Nephron progenitor cell (in vitro differentiated cells): ENCODE measurements at regions not wholly inside any gene's neighbourhood (a gene's known extent, or its start where the extent isn't known, plus 50 kb on each side); places are given as distances from the start of the nearest gene placed in this dataset.

ENCODE experiments used
- DNase-seq: peaks from one replicate; pipeline ENCODE4 v3.0.0; 2021
- H3K27ac Mint-ChIP-seq: 2 replicates; pipeline ENCODE4 v1.8.0; 2021; ENCODE audit warnings: mild to moderate bottlenecking, moderate library complexity, mixed read lengths
- H3K27me3 Mint-ChIP-seq: 2 replicates; pipeline ENCODE4 v1.8.0; 2021; ENCODE audit warnings: mild to moderate bottlenecking, low read depth, mixed read lengths; ENCODE audit not compliant: poor library complexity
- H3K36me3 Mint-ChIP-seq: 2 replicates; pipeline ENCODE4 v1.8.0; 2021; ENCODE audit warnings: low read depth, mixed read lengths
- H3K4me1 Mint-ChIP-seq: 2 replicates; pipeline ENCODE4 v1.8.0; 2021; ENCODE audit warnings: mixed read lengths
- H3K4me3 Mint-ChIP-seq: 2 replicates; pipeline ENCODE4 v1.8.0; 2021; ENCODE audit warnings: mild to moderate bottlenecking, moderate library complexity, mixed read lengths
- H3K9me3 Mint-ChIP-seq: 2 replicates; pipeline ENCODE4 v1.8.0; 2021; ENCODE audit warnings: mild to moderate bottlenecking, moderate library complexity, mixed read lengths
- CTCF ChIP-seq: fragments of 200-600 bp; sonication (generic); IDR thresholded peaks from 2 replicates; pipeline ENCODE4 v1.5.0; 2021; ENCODE audit warnings: antibody characterized with exemption

GRCh38 chr1:208628022-208628914 is 384.1 kb upstream of the PLXNA2 start:
- TF ChIP-seq CTCF = no peak
- H3K9me3 Mint-ChIP-seq = peaks cover 6% of the 10 kb centered on the region
- no peak for DNase-seq
- peaks cover 8% of the 10 kb centered on the region for H3K27me3 Mint-ChIP-seq
- no peaks in the 10 kb centered on the region for H3K36me3 Mint-ChIP-seq
- no peak overlapping the region for H3K27ac Mint-ChIP-seq
- no peak overlapping the region for H3K4me3 Mint-ChIP-seq
- peaks cover 10% of the 10 kb centered on the region for H3K4me1 Mint-ChIP-seq

- peaks cover 2% of the 10 kb centered on the region for H3K27me3 Mint-ChIP-seq
- no peak overlapping the region for H3K4me3 Mint-ChIP-seq
- H3K9me3 Mint-ChIP-seq = no peaks in the 10 kb centered on the region
- peaks cover 10% of the 10 kb centered on the region for H3K4me1 Mint-ChIP-seq
- TF ChIP-seq CTCF = no peak
- no peak for DNase-seq
- H3K27ac Mint-ChIP-seq = no peak overlapping the region
- H3K36me3 Mint-ChIP-seq = no peaks in the 10 kb centered on the region
Observed at GRCh38 chr1:208631092-208631491, 386.9 kb upstream of the PLXNA2 start.

GRCh38 chr1:208631506-208631905 is 387.3 kb upstream of the PLXNA2 start:
- Mint-ChIP-seq H3K36me3 (no peaks in the 10 kb centered on the region), H3K27me3 (no peaks in the 10 kb centered on the region), H3K9me3 (no peaks in the 10 kb centered on the region), H3K4me3 (no peak overlapping the region), H3K4me1 (peaks cover 12% of the 10 kb centered on the region), H3K27ac (no peak overlapping the region)
- DNase-seq = no peak
- no peak for TF ChIP-seq CTCF

GRCh38 chr1:208634346-208635140 is 390.4 kb upstream of the PLXNA2 start:
- no peak for TF ChIP-seq CTCF
- H3K36me3 Mint-ChIP-seq = no peaks in the 10 kb centered on the region
- no peak overlapping the region for H3K4me3 Mint-ChIP-seq
- DNase-seq = no peak
- H3K27me3 Mint-ChIP-seq = no peaks in the 10 kb centered on the region
- peaks cover 24% of the 10 kb centered on the region for H3K4me1 Mint-ChIP-seq
- no peaks in the 10 kb centered on the region for H3K9me3 Mint-ChIP-seq
- H3K27ac Mint-ChIP-seq = no peak overlapping the region

DNA sequence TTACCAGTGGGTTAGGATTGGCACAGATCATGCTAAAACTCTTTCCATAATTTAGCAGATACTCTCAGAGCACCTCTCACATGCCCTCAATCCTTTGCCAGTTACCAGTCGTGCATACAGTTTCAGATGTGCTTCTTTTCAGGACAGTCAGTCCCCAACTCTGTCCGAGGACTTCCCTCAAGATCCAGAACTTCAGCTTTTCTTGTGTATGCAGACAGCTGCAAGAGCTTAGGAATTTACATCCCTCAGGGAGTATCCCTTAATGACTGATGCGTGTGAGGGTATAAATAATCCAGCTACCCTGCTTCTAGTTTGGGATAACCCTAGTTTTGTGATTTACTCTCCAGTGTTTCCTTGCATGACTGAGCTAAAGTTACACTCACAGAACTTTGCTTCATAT is 393.0 kb upstream of the PLXNA2 start:
- Mint-ChIP-seq H3K9me3 (peaks cover 5% of the 10 kb centered on the region), H3K36me3 (no peaks in the 10 kb centered on the region), H3K4me3 (no peak overlapping the region), H3K4me1 (peaks cover 14% of the 10 kb centered on the region), H3K27ac (peak overlapping the region; percentile 14), H3K27me3 (no peaks in the 10 kb centered on the region)
- no peak for TF ChIP-seq CTCF
- DNase-seq = no peak
